Loucy (cell line): ENCODE measurements at regions not wholly inside any gene's neighbourhood (a gene's known extent, or its start where the extent isn't known, plus 50 kb on each side); places are given as distances from the start of the nearest gene placed in this dataset.

ENCODE experiments used
- EZH2phosphoT487 ChIP-seq: fragments of 200-600 bp; IDR thresholded peaks from 2 replicates; pipeline ENCODE4 v1.6.1; 2018; ENCODE audit warnings: antibody characterized with exemption, mild to moderate bottlenecking, moderate library complexity, borderline replicate concordance
- TF ChIP-seq, protein P1 (sequence below): fragments of 200-600 bp; sonication (generic); conservative IDR thresholded peaks from 2 replicates; pipeline ENCODE4 v1.5.1; 2014; ENCODE audit warnings: mild to moderate bottlenecking, antibody characterized with exemption, low read length

DNA sequence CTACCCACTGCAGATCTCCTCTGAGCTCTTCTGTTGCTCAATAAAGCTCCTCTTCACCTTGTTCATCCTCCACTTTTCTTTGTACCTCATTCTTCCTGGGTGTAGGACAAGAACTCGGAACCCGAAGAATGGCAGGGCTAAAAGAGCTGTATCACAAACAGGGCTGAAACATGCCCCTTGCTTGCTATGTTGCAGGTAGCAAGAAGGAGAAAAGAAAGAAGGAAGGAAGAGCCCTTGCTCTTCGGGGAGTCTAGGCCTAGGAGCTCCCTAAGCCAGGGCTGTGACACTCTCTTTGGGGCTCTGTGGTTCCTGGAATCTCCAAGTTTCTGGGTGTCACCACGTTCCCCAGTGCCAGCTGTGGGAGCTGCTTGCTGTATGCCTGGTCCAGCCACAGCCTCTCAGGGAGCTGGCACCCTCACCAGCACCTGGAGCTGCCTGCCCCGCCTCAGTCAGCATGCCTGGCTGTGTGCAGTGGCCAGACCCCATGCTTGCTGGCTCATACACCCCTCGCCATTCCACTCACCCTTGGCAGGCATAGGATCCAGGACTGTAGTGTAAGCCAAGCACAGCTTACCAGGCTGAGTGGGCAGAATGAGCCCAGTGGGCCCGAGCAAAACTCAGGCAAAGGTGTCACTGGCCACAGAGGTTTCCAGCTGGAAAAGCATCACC lies 274.8 kb upstream of the ADRA1B start:
- TF ChIP-seq, protein P1, sequence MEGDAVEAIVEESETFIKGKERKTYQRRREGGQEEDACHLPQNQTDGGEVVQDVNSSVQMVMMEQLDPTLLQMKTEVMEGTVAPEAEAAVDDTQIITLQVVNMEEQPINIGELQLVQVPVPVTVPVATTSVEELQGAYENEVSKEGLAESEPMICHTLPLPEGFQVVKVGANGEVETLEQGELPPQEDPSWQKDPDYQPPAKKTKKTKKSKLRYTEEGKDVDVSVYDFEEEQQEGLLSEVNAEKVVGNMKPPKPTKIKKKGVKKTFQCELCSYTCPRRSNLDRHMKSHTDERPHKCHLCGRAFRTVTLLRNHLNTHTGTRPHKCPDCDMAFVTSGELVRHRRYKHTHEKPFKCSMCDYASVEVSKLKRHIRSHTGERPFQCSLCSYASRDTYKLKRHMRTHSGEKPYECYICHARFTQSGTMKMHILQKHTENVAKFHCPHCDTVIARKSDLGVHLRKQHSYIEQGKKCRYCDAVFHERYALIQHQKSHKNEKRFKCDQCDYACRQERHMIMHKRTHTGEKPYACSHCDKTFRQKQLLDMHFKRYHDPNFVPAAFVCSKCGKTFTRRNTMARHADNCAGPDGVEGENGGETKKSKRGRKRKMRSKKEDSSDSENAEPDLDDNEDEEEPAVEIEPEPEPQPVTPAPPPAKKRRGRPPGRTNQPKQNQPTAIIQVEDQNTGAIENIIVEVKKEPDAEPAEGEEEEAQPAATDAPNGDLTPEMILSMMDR = no peak
- no peak for TF ChIP-seq EZH2phosphoT487
